SK-N-DZ (cell line): ENCODE measurements at regions not wholly inside any gene's neighbourhood (a gene's known extent, or its start where the extent isn't known, plus 50 kb on each side); places are given as distances from the start of the nearest gene placed in this dataset.
"Not testable (repeated sequence)": the region's sequence is repeated elsewhere in the genome, so short reads cannot be mapped to it uniquely, and the experiment has no call there.

Experiments used
- DNase-seq: peaks from one replicate; pipeline ENCODE4 v3.0.0-alpha.2; 2015; ENCODE audit warnings: low spot score

DNA sequence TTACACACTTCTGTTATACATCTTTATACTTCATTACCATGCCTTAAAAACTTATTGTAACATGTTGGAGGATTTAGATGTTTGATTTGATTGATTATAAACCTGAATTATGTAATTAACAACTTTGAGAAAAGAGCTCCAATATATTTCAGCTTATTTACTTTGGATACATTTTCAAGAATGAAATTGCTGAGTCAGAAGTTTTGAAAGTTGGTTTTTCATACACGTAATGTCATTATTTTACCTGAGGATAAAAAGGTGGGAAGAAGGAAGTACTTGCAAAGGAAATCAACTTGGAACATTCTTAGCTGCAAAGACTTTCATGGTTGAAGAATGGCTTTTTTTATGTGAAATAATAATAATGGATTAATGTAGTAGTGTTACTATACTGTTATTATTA lies 677.2 kb downstream of the FAM181B start:
- DNase-seq: no peak

DNA sequence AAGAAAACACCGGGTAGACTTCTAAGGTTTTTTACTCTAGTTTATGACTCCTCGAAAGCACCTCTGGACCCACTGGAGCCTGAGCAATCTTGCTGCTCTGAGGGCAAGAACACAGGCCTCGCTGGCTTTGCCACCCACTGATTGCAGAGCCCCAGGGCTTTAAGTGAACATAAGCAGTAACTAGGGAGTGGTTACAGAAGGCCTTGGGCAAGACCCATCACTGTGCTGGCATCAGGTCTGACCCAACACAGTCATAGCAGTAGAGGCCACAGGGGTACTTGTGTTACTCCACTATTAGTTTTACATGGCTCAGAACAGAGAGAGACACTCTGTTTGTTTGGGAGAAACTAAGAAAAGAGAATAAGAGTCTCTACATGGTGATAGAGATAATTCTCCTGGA lies 684.5 kb downstream of the FAM181B start:
- no peak for DNase-seq

DNA sequence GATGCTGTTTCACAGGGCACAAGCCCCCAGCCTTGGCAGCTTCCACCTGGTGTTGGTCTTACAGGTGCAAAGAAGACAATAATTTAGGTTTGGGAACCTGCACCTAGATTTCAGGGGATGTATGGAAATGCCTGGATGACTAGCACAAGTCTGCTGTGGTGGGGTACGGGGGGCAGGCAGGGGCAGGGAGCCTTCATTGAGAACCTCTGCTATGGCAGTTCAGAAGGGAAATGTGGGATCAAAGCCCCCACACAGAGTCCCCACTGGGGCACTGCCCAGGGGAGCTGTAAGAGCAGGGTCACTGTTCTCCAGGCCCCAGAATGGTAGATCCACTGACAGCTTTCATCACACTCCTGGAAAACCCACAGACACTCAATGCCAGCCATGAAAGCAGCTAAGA lies 686.5 kb downstream of the FAM181B start:
- no peak for DNase-seq

DNA sequence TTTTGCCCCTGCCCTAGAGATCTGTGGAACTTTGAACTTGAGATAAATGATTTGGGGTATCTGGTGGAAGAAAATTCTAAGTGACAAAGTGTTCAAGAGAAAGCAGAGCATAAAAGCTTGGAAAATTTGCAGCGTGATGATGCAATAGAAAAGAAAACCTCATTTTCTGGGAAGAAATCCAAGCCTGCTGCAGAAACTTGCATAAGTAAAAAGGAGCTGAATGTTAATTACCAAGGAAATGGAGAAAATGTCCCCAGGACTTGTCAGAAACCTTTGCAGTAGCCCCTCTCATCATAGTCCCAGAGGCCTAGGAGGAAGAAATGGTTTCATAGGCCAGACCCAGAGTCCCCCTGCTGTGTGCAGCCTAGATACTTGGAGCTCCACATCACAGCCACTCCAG lies 686.9 kb downstream of the FAM181B start:
- no peak for DNase-seq

DNA sequence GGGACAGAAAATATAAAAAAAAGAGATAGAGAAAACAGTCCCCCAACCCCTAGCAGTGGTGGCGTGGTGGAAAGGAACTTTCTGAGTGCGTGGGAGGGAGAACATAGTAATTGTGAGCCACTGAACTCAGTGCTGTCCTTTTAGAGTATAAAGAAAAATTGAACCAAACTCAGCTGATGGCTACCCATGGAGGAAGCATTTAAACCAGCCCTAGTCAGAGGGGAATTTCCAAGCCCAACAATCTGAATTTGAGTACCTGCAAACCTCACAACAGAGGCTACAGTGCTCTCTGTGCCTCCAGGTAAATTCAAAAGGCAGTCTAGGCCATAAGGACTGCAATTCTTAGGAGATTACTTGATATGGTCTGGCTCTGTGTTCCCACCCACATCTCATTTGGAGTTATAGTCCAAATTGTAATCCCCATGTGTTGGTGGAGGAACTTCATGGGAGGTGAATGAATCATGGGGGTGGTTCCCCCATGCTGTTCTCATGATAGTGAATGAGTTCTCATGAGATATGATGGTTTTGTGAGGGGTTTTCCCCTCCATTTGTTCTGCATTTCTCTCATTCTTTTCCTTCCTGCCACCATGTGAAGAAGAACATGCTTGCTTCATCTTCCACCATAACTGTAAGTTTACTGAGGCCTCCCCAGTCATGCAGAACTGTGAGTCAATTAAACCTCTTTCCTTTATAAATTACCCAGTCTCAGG lies 687.8 kb downstream of the FAM181B start:
- DNase-seq: no peak

DNA sequence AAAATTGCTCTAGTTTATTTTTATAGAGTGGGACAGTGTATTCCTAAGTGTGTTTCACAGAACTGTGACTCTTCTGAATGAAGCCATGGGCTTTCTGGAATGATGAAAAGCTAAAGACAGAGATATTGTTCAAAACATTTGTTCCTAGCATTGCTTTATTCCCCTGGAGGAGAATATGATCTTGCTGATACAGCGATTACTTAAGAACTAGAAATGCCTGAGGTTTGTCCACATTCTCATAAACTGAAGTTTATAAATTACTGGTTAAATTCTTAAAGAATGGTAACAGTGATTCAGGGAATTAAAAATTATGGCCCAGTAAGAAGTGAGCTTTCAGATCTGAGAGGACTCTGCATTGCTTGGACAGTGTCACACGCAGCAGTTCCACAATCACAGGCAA lies 690.3 kb downstream of the FAM181B start:
- no peak for DNase-seq

DNA sequence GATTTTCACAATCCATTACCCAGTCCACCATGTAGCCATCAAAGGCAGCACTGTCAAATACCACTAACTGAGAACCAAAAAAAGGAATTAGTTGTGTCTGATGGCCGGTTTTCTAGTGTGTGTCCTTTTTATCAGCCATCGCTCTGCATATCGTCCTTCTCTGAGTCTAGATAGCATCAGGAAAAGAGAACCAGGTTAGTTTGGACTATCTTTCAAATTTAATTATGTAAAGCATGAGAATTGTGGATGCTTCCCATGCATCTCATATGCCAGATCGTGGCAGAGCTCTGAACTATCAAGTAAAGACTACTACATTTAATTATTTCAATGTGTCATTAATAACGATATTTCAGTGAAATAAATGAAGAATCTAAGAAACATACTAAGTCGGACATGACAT lies 691.9 kb downstream of the FAM181B start:
- DNase-seq: peak; percentile 73

DNA sequence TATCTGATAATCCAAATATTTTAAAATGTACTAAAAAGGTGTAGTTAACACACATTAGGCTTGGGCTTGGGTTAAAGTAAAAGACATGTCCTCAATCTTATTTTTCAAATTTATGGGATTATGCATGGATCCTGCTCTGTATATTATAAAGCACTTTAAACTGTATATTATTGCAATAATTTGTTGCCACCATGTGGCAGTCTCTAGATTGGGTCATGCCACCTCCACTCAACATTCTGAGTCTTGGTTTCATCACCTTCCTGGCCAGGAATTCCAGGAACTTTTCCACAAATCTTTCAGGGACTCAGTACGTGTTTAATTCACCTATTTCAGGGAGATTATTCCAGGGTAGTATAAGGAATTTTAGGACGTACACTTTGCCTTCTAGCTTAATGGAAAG lies 695.5 kb downstream of the FAM181B start:
- DNase-seq: no peak

DNA sequence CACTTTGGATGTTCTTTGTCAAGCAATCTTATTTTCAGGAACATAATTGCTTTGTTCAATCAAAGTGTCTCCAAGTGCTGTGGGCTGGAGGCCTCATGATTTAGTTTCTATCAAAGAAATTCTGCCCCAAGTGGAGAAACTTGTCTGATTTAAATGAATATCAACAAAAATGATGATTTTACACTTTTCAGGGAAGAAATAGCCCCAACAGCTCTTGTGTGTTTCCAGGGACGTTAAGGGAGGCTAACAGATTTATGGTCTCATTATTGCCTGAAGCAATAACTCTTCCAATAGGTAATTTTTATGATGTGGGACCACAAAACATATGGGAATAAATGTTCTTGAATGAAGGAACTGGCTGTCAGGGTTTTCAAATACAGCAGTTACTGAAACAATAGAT lies 699.1 kb downstream of the FAM181B start:
- no peak for DNase-seq

DNA sequence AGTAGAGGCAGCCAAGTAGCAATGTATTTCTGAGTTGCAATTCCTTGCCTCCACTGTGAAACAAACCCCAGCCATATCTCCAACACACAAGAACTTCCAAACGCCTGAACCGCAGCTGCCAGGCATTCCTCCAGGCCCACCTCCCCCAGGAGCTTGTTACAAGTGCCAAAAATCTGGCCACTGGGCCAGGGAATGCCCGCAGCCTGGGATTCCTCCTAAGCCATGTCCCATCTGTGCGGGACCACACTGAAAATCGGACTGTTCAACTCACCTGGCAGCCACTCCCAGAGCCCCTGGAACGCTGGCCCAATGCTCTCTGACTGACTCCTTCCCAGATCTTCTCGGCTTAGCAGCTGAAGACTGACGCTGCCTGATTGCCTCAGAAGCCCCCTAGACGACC lies 706.3 kb downstream of the FAM181B start:
- not testable (repeated sequence) for DNase-seq

DNA sequence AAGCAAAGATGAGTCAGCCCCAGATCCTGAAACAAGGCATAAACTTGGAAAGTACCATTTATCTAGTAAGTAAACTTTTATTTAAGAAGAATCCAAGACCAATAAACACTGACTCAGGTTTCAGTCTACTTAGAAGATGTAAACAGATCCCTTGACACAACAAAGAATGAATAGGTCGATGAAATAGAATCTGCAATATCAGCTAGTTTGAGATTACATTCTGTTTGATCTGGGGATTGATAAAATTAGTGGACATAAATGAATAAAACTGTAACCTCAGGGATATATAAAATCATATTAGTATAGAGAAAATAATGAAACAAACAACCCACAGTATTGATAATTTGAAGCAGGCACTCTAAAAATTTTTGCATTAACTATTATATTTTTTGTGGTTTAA lies 708.9 kb downstream of the FAM181B start:
- DNase-seq: no peak

DNA sequence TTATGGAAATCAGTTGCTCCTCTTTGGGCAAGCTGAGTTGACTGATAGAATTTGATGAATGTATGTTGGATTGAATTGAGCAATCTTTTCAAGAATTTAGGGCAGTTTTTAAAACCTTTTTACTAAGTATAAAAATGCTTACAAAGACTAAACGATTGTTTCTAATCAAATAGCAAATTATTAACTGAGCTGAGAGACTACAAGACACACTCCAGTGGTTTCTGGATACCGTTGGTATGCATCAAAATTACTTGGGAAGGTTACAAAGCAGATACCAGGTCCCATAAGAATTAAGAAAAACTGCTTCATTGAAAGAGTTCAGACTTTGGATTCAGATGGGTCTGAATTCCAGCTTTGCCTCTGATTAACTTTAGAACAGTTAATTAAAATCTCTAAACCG lies 721.4 kb downstream of the FAM181B start:
- DNase-seq: no peak

DNA sequence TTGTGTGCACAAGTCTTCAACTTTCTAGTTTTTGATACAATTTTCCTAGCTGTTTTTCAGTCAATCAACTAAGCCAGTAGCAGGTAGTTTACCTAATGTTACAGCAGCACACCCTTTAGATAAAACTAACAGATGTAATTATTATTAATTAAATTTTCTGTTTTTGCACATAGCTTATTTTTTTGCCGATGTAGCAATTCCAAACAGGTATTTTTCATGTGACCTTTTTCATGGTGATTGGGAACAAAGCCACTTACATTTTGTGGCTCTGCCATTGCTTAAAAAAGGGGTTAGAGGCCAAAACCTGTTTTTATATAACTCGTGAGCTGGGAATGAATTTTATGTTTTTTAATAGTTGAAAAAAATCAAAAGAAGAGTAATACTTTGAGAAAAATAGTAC lies 724.5 kb downstream of the FAM181B start:
- no peak for DNase-seq

DNA sequence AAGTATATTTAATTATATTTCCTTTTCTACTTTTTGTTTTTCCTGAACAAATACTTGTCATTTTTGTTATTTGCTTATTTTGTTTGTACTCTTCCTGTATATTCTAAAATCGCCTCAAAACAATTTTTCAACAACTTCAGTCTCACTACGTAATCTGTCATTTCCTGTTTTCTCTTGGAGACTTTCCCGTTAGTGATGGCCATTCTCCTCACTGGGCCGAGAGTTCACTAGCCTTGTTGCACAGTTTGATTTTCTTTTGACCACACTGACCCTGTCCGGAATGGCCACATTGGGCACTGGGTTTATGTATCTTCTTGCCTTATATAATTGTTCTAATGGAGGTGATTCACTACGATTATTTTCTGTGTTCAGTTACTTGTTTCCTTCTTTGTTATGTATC lies 726.1 kb downstream of the FAM181B start:
- DNase-seq: no peak

DNA sequence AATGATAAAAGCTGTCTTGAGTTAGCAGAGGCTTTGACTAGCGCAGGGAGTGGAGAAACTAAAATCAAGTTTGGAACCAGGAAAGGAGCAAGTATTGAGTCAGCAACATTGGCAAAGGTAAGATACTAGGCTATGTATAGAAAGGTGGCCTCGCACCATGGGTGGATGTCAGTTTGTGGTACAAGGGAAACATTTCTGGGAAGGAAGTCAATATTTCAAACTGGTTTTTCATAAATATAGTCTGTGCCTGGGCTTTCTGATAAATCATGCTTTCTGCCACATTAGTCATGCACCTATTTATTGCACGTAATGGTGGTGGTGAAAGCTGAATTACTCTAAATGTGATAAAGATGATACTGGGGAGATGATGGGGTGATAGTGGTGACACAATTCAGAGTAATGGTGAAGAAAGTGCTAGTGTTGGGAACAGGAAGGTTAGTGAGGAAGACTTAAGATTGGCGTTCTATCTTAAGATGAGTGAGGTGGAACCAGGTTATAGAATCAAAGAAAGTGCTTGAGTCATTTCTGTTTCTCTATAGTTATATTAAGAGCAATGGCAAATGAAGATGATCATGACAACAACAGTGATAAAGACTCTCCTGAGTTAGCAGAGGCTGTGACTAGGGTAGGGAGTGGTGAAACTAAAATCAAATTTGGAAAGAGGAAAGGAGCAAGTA lies 729.0 kb downstream of the FAM181B start:
- DNase-seq: no peak

DNA sequence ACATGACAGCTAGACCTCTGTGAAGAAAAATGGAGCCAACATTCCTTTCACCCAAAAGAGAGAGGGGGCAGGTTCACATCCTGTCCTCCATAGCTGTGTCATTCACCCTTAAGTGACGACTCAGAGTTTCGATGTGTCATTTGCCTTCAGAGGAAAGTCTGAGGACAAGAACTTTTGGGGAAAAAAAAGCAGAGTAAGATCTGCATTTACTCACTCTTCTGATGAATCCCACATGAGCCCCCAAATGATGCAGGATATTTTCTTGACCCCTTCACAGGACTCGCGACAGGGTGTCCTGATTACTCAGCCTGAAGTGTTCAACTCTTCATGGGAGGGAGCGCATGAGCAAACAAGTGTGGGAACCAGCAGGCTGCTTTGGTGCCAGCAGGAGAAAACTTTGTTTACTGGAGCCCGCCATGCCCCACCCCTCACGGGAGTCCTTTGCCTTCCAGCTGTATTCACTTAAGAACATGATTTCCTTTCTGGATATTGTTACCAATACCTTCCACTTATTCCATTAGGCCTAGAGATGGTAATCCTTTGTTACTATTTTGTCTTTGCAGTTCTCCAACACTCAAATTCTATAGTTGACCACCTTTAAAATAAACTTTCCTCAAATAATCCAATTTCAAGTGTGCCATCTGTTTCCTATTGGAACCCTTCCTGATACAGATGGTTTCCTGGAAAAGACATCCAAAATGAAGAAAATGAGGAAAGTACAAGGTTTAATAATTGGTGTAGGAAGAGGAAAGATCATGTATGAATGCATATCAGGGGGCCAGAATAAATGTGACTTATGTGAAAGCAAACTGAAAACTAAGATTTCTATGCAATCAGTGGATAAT lies 729.8 kb downstream of the FAM181B start:
- DNase-seq: no peak

DNA sequence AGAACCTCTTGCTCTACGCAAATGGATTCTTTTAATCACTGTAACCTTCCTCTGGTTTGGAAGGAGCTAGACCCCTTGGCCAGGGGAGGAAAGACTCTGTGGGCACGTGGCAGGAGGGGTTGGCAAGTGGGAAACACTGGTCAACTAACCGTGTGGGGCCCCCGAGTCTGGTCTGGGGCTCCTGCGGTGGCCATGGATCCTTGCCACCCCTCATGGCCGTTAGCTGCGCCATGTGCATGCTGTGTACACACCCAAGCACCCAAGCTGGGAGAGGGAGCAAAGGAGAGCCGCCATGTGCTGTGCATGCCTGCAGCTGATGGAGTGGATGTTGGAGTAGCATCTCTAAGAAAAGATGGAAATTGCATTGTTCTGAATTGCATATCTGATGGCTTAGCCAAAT lies 730.6 kb downstream of the FAM181B start:
- DNase-seq: no peak

DNA sequence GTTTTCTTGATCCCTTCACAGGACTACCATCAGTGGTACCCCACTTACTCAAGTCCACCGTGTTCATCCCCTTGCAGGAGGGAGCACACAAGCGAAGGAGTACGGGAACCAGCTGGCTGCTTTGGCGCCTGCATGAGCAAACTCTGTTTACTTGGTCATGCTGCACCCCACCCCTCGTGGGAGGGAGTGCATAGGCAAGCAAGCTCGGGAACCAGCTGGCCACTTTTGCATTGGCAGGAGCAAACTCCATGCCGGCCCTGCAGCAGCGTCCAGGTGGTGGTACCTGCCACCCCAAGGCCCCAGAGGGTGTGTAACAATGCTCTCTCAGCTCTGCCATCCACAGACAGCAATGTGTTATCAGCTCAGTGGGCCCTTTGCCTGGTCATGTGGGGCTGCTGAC lies 737.8 kb downstream of the FAM181B start:
- no peak for DNase-seq

DNA sequence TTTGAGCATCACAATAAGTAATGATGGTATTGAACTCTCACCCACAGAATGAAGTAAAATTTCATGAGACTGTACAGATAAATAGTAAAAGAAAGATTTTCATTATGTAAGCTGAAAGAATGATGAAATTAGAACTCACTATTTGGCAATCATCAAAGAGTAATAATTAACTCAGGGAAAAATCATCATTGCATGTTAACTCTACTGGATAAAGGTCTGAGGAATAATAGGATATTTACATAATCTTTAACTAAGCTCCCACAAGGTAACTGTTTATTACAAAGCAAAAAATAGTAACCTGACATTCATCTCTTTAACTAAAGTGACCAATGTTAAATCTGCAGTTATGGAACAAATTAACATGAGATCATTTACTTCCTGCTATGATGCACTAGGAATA lies 739.9 kb downstream of the FAM181B start:
- no peak for DNase-seq

DNA sequence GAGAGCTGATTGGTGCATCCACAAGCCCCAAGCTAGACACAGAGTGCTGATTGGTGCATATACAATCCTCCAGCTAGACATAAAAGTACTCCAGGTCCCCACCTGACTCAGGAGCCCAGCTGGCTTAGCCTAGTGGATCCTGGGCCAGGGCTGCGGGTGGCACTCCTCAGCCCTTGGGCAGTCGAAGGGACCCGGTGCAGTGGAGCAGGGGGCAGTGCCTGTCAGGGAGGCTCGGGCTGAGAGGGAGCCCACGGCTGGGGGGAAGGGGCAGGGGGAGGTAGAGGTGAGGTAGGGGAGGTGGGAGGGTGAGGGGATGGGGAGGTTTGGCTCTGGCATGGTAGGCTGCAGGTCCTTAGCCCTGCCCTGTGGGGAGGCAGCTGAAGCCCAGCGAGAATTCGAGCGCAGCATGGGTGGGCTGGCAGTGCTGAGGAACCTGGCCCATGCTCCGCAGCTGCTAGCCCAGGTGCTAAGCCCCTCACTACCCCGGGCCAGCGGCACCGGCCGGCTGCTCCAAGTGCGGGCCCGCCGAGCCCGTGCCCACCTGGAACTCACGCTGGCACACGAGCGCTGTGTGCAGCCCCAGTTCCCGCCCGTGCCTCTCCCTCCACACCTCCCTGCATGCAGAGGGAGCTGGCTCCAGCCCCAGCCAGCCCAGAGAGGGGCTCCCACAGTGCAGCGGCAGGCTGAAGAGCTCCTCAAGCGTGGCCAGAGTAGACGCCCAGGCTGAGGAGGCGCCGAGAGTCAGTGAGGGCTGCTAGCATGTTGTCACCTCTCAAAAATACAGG lies 742.8 kb downstream of the FAM181B start:
- DNase-seq: no peak

DNA sequence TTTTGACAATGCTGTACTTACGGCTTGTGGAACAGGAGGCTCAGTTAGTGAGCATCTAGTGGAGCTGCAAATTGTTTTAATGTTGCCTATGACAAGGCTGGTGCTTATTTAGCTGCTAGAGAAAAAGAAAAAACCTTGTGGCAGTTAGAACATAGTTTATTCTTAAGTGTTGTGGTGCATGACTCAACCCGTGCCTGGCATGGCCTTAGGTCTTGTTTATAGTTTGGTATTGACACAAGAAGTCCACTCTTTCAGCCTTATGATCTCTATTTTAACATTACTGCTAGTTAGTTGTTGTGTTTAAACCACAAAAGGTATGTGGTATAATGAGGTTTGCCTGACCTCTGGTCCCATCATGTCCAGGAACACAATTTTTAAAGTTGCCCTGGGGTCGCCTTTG lies 744.6 kb downstream of the FAM181B start:
- no peak for DNase-seq
